ENCODE measurements at regions not wholly inside any gene's neighbourhood (a gene's known extent, or its start where the extent isn't known, plus 50 kb on each side); places are given as distances from the start of the nearest gene placed in this dataset.
A peak's percentile ranks its signal among the peaks of the same experiment; 100 is the strongest.
"Not testable (repeated sequence)": the region's sequence is repeated elsewhere in the genome, so short reads cannot be mapped to it uniquely, and the experiment has no call there.

DNA sequence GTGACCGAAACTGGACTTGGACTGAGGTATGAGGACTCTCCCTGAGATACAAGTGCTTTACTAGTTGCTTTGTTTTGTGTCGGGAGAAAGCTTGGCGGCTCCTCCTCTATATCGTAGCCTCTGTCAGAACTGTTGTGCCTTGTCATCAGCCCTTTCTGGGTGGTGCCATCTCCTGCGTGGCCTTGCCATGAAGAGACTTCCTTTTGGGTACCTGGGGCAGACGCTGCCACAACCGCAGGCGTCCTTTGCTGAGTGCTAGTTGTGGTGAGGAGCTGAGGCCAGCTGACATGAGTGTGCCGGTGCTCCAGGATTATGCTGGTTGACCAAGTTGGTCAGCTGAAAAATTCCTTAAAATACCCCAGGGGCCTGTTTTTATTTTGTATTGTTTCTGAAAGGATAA lies 124.5 kb downstream of the AKAP11 start:
- ATAC-seq (no peak), DNase-seq (peak in 1 of 2 donors; percentile 30)
- intact Hi-C loops (cut with DNase I, micrococcal nuclease) = no loop called here

DNA sequence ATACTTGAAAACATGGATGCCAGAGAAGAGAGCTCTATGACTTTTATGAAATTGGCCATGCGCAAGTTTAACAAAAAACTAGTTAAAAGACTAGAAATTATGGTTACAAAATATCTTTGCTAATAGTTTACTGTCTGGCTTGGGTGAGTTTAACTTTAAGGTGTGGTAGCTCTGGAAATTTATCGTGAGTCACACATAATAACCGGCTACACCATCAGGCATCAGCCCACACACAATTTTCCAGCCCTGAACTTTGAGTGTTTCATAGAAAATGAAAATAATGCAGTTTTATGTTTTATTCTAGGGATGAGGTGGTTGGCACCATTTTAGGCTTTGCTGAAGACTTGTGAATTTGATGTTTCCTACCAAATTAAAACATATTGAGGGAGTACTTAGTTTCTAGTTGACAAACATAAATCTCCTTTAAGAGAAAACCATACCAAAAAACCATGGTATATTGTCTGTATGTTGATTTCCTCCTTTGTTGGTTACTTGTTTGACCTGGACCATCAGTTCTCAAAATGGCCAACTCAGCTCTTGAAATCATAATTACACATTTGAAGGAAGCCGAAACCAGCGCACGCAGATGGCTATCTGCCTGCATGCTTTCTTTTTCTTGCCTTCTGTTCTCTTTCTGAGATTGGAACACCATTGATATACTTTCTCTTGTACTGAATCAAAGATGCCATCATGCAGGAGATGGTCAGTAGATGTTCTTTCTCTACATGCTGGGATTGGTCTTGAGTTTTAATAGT lies 125.1 kb downstream of the AKAP11 start:
- intact Hi-C loops (cut with DNase I, micrococcal nuclease) = no loop called here
- ATAC-seq (peak; percentile 39), DNase-seq (no peak)

GRCh38 chr13:42398533-42398932 lies 126.6 kb downstream of the AKAP11 start:
- ATAC-seq (no peak), DNase-seq (no peak)
- intact Hi-C loops (cut with DNase I, micrococcal nuclease) = no loop called here

DNA sequence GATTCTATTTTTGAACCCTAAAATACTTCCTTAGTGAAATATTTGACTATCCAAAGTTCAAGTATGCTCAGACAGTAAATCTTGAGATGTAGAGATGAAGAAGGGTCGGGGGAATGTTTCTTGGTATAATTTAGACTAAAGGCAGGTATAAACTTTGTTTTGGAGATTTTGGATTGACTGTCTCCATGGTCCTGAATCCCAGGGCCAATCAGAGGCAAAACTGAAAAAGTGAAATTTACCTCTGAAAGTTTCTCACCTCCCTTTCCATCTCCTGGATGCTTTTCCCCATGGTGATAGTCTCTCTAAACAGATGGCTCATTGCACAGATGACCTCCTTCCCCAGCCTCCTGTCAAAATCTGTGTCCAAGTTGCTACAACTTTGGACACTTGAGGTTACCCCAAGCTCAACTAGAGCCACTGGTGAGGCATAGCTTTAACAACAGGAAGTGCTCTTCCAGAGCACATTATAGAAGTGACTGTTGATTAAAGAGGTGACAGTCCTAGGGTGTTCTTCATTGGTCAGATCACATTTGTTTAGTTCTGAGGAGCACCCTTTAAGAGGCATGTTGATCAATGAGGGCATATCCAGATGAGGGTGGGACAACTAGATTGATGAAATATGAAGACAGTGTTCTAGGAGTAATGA lies 128.4 kb downstream of the AKAP11 start:
- ATAC-seq = no peak
- DNase-seq = no peak

DNA sequence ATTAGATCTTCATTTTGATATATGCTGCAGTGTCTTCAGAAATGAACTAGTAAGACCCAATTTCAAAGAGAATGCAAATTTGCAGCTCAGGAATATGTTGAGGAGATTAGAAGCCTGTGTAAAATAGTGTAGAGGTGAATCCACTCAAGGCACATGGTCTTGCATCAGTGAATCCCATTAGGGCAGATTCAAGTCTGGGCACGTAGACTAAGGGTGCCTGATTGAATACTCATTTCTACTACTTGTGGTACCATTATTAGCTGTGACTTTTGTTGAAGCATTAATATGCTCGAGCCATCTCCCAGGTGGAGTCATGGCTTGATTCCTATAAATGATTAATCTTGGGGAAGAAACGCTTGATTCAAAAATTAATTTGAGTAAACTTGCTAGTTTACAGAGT lies 129.4 kb downstream of the AKAP11 start:
- intact Hi-C loops (cut with DNase I, micrococcal nuclease) = no loop called here
- no peak for ATAC-seq
- no peak for DNase-seq

More for the DNA sequence above, 128.4 kb downstream of the AKAP11 start:
- intact Hi-C loops (cut with DNase I, micrococcal nuclease) = no loop called here

- no peak for DNase-seq
- intact Hi-C loops (cut with DNase I, micrococcal nuclease) = no loop called here
- no peak for ATAC-seq
These were observed 133.9 kb downstream of the AKAP11 start for GRCh38 chr13:42405665-42406390.

- ATAC-seq (no peak), DNase-seq (no peak)
- intact Hi-C loops (cut with DNase I, micrococcal nuclease) = no loop called here
These were observed 137.1 kb downstream of the AKAP11 start for GRCh38 chr13:42409075-42409474.

- intact Hi-C loops (cut with DNase I, micrococcal nuclease) = no loop called here
- ATAC-seq = no peak
- DNase-seq = no peak
These were observed 137.6 kb downstream of the AKAP11 start for GRCh38 chr13:42409551-42409950.

DNA sequence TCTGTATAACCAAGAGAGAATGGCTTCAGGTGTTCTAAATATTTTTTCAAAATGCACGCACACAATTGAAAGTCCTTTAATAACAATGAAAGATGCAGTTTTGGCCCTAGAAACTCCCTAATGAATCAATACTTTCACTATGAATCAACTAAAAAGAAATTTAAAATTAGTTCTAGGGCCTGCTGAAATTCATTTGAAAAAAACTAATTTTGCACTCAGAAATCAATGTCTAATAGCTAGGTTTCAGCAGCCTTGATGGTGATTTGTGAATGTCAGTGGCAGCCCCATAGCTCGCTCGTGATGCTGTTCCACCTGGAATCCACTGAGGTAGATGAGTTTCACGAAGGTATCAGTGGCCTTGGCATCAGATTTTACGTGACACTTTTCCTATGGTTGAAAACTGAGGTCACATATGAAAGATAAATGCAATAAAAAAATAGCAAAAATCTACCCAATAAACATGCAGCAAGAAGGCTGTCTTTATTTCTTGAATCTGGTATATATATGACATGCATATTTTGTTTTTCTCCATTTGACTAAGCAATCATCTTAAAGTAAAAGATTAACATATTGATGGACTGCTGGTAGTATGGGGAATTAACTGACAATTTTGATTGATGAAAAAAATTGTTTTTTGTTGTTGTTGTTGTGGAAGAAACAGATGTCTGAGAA lies 141.0 kb downstream of the AKAP11 start:
- ATAC-seq (no peak), DNase-seq (no peak)
- intact Hi-C loops (cut with DNase I, micrococcal nuclease) = no loop called here

GRCh38 chr13:42413484-42413815 lies 141.5 kb downstream of the AKAP11 start:
- intact Hi-C loops (cut with DNase I, micrococcal nuclease) = no loop called here
- DNase-seq = no peak
- ATAC-seq = no peak

GRCh38 chr13:42417626-42418025 lies 145.7 kb downstream of the AKAP11 start:
- intact Hi-C loops (cut with DNase I, micrococcal nuclease) = no loop called here
- ATAC-seq = no peak

DNA sequence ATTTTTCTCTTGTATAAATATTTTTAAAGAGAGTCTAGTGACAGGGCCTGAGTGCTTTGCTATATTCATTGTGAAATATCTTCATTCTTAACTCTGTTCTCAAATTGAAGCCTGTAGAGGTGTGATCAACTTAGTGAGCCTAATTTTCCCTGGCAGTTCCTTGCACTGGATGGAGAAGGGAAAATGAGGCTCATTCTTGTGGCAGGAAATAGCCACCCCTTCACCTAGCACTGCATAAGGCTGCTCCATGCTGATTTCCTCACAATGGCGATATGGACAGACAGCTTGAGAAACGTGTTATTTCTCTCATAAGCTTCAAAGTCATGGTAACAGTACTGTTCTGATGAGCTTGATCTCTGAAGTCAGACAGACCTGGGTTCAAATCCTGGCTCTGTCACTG lies 146.2 kb downstream of the AKAP11 start:
- ATAC-seq (no peak), DNase-seq (no peak)
- intact Hi-C loops (cut with DNase I, micrococcal nuclease) = no loop called here

More at GRCh38 chr13:42417626-42418025, 145.7 kb downstream of the AKAP11 start:
- no peak for DNase-seq

DNA sequence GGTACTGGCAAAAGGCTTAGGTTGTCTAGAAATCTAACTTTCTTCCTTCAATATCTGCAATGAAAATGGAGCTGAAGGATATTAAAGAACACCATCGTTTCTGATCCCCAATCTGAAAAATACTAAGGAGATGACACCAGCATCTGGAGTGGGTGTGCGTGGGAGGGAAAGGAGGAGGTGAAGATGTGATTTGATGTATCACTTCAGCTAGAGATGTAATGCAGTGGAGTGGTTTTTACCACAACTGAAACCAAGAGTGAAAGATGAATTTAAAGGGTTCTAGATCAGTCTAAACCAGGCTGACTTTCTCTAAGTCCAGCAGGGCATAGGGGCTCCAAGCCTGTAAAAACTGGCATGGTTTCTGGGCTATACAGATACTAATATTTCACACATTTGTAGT lies 148.4 kb downstream of the AKAP11 start:
- ATAC-seq (no peak), DNase-seq (no peak)
- intact Hi-C loops (cut with DNase I, micrococcal nuclease) = no loop called here

GRCh38 chr13:42422681-42423080 lies 150.7 kb downstream of the AKAP11 start:
- intact Hi-C loops (cut with DNase I, micrococcal nuclease) = no loop called here
- no peak for DNase-seq
- ATAC-seq = no peak

- DNase-seq (no peak), ATAC-seq (no peak)
- intact Hi-C loops (cut with DNase I, micrococcal nuclease) = no loop called here
These were observed 149.8 kb upstream of the TNFSF11 start for GRCh38 chr13:42424182-42424581.

DNA sequence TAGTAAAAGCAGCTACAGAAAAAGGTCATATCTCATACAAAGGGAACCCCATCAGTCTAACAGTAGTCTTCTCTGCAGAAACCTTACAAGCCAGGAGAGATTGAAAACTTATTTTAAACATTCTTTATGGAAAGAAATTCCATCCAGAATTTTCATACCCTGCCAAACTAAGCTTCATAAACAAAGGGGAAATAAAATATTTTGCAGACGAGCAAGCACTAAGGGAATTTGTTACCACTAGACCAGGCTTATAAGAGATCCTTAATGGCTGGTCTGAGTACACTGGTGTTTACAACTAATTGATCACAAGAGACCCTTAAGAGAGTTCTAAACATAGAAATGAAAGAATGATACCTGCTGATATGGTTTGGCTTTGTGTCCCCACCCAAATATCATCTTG lies 128.6 kb upstream of the TNFSF11 start:
- ATAC-seq (no peak), DNase-seq (no peak)
- intact Hi-C loops (cut with DNase I, micrococcal nuclease) = no loop called here

DNA sequence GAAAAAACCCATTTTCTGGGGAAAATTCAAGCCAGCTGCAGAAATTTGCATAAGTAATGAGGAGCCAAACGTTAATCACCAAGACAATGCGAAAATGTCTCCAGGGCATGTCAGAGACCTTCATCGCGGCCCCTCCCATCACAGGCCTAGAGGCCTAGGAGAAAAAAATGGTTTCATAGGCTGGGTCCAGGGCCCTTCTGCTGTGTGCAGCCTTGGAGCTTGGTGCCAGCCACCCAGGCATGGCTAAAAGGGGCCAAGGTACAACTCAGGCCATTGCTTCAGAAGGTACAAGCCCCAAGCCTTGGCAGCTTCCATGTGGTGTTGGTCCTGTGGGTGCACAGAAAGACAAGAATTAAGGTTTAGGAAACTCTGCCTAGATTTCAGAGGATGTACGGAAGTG lies 127.4 kb upstream of the TNFSF11 start:
- ATAC-seq; DNase-seq; intact Hi-C loops (cut with DNase I, micrococcal nuclease): not testable (repeated sequence)

DNA sequence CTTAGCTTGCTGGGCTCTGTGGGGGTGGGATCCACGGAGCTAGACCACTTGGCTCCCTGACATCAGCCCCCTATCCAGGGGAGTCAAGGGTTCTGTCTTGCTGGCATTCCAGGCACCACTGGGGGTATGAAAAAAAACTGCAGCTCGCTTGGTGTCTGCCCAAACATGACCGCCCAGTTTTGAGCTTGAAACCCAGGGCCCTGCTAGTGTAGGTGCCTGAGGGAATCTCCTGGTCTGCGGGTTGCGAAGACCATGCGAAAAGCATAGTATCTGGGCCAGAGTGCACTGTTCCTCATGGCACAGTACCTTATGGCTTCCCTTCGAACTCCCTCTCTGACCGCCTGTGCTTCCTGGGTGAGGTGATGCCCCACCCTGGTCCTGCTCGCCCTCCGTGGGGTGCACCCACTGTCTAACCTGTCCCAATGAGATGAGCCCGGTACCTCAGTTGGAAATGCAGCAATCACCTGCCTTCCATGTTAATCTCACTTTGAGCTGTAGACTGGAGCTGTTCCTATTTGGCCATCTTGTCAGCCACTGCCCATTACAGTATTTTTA lies 120.8 kb upstream of the TNFSF11 start:
- DNase-seq (no peak), ATAC-seq (no peak)
- intact Hi-C loops (cut with DNase I, micrococcal nuclease) = no loop called here

GRCh38 chr13:42454749-42455148 lies 119.2 kb upstream of the TNFSF11 start:
- no peak for ATAC-seq
- no peak for DNase-seq
- intact Hi-C loops (cut with DNase I, micrococcal nuclease) = no loop called here

All from left colon (tissue), 2 donors.